Astrocyte (in vitro differentiated cells and primary cell): ENCODE measurements at regions not wholly inside any gene's neighbourhood (a gene's known extent, or its start where the extent isn't known, plus 50 kb on each side); places are given as distances from the start of the nearest gene placed in this dataset.

ENCODE experiments used
- DNase-seq: peaks from one replicate; pipeline ENCODE4 v3.0.0-alpha.2; 2010; ENCODE audit warnings: low read depth
- FAIRE-seq: peaks from 2 replicates; lab custom pipeline; 2011; peaks lifted over from hg19 to GRCh38; lab: Jason Lieb, UNC
- H2AFZ ChIP-seq: 2 replicates; pipeline ENCODE4 v1.6.0; 2012; ENCODE audit warnings: low read depth, low read length, inconsistent platforms
- H3K27ac ChIP-seq: 2 replicates; pipeline ENCODE4 v1.5.1; 2011; ENCODE audit warnings: low read depth, low read length, inconsistent platforms
- H3K27me3 ChIP-seq: 2 replicates; pipeline ENCODE4 v1.6.0; 2011; ENCODE audit warnings: low read length, inconsistent platforms; ENCODE audit not compliant: insufficient read depth
- H3K36me3 ChIP-seq: 2 replicates; pipeline ENCODE4 v1.5.1; 2011; ENCODE audit warnings: low read length, inconsistent platforms; ENCODE audit not compliant: insufficient read depth
- H3K4me1 ChIP-seq: 2 replicates; pipeline ENCODE4 v1.5.1; 2011; ENCODE audit warnings: low read length, inconsistent platforms; ENCODE audit not compliant: insufficient read depth
- H3K4me2 ChIP-seq: 2 replicates; pipeline ENCODE4 v1.6.0; 2012; ENCODE audit warnings: low read length, inconsistent platforms
- H3K4me3 ChIP-seq: 2 replicates; pipeline ENCODE4 v1.5.1; 2011; ENCODE audit warnings: low read depth, mild to moderate bottlenecking, low read length, inconsistent platforms; ENCODE audit not compliant: insufficient read depth
- H3K79me2 ChIP-seq: 2 replicates; pipeline ENCODE4 v1.6.0; 2012; ENCODE audit warnings: mild to moderate bottlenecking, low read length, inconsistent platforms; ENCODE audit not compliant: insufficient read depth
- H3K9ac ChIP-seq: 2 replicates; pipeline ENCODE4 v1.6.0; 2012; ENCODE audit warnings: mild to moderate bottlenecking, low read length, inconsistent platforms
- H3K9me3 ChIP-seq: 2 replicates; pipeline ENCODE4 v1.5.1; 2012; ENCODE audit warnings: low read depth, mild to moderate bottlenecking, low read length, inconsistent platforms; ENCODE audit not compliant: insufficient read depth
- H4K20me1 ChIP-seq: 2 replicates; pipeline ENCODE4 v1.6.0; 2012; ENCODE audit warnings: low read length, inconsistent platforms; ENCODE audit not compliant: insufficient read depth
- H3K27ac Mint-ChIP-seq: one replicate; pipeline ENCODE4 v1.8.0; 2021; ENCODE audit warnings: mild to moderate bottlenecking, mixed read lengths; ENCODE audit not compliant: unreplicated experiment
- H3K27me3 Mint-ChIP-seq: one replicate; pipeline ENCODE4 v1.8.0; 2021; ENCODE audit warnings: low read depth, mixed read lengths; ENCODE audit not compliant: unreplicated experiment
- H3K36me3 Mint-ChIP-seq: one replicate; pipeline ENCODE4 v1.8.0; 2021; ENCODE audit warnings: low read depth, mixed read lengths; ENCODE audit not compliant: unreplicated experiment
- H3K4me1 Mint-ChIP-seq: one replicate; pipeline ENCODE4 v1.8.0; 2021; ENCODE audit warnings: low read depth, mixed read lengths; ENCODE audit not compliant: unreplicated experiment
- H3K4me3 Mint-ChIP-seq: one replicate; pipeline ENCODE4 v1.8.0; 2021; ENCODE audit warnings: mild to moderate bottlenecking, moderate library complexity, mixed read lengths; ENCODE audit not compliant: unreplicated experiment
- H3K9me3 Mint-ChIP-seq: one replicate; pipeline ENCODE4 v1.8.0; 2021; ENCODE audit warnings: mild to moderate bottlenecking, mixed read lengths; ENCODE audit not compliant: unreplicated experiment
- EZH2 ChIP-seq: IDR thresholded peaks from 2 replicates; pipeline ENCODE4 v1.6.1; 2012; ENCODE audit warnings: mild to moderate bottlenecking, low read length, inconsistent platforms; ENCODE audit not compliant: insufficient read depth
- TF ChIP-seq, protein P1 (sequence below): IDR thresholded peaks from 2 replicates; pipeline ENCODE4 v1.5.1; 2011; ENCODE audit warnings: low read depth, mild to moderate bottlenecking, inconsistent platforms, low read length, moderate library complexity; ENCODE audit not compliant: insufficient read depth

DNA sequence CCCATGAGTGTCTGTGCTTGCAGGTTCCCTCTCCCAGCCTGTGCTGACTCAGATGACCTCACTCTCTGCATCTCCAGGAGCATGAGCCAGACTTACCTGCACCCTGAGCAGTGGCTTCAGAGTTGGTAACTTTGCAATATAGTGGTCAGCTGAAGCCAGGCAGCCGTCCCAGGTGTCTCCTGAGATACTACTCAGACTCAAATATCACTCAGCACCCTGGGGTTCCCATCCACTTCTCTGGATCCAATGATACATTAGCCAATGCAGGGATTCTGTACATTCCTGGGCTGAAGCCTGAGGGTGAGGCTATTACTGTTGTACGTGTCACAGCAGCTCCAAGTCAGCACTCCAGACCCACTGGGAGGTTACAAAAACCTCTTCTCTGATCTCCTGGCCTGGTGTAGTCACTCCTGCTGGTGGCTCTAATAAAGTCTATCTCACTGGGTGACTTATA lies 87.8 kb upstream of the TOP3B start:
- no peak overlapping the region for H3K27ac ChIP-seq
- no peak overlapping the region for H3K27ac Mint-ChIP-seq
- no peak overlapping the region for H3K4me3 ChIP-seq
- DNase-seq (no peak), FAIRE-seq (no peak)
- no peak overlapping the region for H2AFZ ChIP-seq
- no peaks in the 10 kb centered on the region for H3K79me2 ChIP-seq
- peaks cover 2% of the 10 kb centered on the region for H3K36me3 Mint-ChIP-seq
- H3K4me1 ChIP-seq = no peaks in the 10 kb centered on the region
- peaks cover 9% of the 10 kb centered on the region for H3K4me1 Mint-ChIP-seq
- peaks cover 70% of the 10 kb centered on the region for H3K27me3 Mint-ChIP-seq
- TF ChIP-seq, protein P1, sequence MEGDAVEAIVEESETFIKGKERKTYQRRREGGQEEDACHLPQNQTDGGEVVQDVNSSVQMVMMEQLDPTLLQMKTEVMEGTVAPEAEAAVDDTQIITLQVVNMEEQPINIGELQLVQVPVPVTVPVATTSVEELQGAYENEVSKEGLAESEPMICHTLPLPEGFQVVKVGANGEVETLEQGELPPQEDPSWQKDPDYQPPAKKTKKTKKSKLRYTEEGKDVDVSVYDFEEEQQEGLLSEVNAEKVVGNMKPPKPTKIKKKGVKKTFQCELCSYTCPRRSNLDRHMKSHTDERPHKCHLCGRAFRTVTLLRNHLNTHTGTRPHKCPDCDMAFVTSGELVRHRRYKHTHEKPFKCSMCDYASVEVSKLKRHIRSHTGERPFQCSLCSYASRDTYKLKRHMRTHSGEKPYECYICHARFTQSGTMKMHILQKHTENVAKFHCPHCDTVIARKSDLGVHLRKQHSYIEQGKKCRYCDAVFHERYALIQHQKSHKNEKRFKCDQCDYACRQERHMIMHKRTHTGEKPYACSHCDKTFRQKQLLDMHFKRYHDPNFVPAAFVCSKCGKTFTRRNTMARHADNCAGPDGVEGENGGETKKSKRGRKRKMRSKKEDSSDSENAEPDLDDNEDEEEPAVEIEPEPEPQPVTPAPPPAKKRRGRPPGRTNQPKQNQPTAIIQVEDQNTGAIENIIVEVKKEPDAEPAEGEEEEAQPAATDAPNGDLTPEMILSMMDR = no peak
- no peak for TF ChIP-seq EZH2
- no peaks in the 10 kb centered on the region for H3K36me3 ChIP-seq
- H3K4me2 ChIP-seq = no peak overlapping the region
- H3K4me3 Mint-ChIP-seq = no peak overlapping the region
- no peak overlapping the region for H3K9ac ChIP-seq
- H3K9me3 Mint-ChIP-seq = peaks cover 4% of the 10 kb centered on the region
- H3K27me3 ChIP-seq = peaks cover 13% of the 10 kb centered on the region
- H3K9me3 ChIP-seq = no peaks in the 10 kb centered on the region
- no peaks in the 10 kb centered on the region for H4K20me1 ChIP-seq

DNA sequence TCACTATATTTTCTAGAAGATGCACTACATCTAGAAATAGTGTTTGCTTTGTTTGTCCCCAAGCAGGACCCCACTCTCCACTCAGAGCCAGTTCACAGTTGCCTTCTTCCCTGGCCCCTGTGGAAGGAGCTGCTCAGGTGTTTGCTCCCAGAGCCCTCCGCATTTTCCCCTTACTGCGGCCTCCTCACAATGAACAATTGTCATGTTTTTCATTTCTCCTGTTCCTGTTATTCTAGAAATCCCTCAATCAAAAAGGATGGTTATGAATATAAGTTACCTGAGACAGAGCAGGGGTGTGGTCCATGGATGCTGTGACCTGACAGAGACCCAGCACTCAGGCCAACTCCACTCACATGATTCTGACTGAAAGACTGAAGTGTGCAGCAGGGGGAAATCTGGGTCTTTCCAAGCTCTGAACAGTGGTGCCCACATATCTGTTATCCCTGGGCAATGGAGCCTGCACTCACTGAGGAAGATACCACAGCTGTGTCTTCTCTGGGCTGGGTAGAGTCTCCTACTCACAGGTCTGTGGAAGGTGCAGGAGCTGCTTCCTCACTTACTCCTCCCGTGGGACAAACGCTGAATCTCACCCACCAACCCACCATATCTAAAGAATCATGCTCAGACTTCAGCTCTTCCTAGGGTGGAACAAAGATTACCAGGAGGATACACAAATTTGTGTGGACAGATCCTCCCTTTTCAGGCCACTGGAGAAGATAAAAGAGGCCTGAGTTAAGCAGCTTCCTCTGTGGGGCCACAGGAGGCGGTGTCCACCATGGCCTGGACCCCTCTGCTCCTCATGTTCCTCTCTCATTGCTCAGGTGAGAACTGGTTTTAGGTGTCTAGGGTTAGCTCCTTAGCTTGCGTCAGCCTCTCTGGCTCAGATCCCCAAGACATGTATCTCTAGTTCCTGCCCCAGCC lies 87.1 kb upstream of the TOP3B start:
- Histone ChIP-seq H4K20me1 (no peaks in the 10 kb centered on the region), H3K4me1 (no peaks in the 10 kb centered on the region), H2AFZ (no peak overlapping the region), H3K4me2 (no peak overlapping the region), H3K9ac (no peak overlapping the region), H3K79me2 (no peaks in the 10 kb centered on the region), H3K4me3 (no peak overlapping the region), H3K9me3 (no peaks in the 10 kb centered on the region), H3K36me3 (no peaks in the 10 kb centered on the region), H3K27me3 (peaks cover 19% of the 10 kb centered on the region), H3K27ac (no peak overlapping the region)
- Mint-ChIP-seq H3K27me3 (peaks cover 76% of the 10 kb centered on the region), H3K27ac (no peak overlapping the region), H3K9me3 (peaks cover 6% of the 10 kb centered on the region), H3K4me1 (peaks cover 6% of the 10 kb centered on the region), H3K4me3 (no peak overlapping the region), H3K36me3 (no peaks in the 10 kb centered on the region)
- TF ChIP-seq, protein P1 = no peak
- TF ChIP-seq EZH2 = no peak
- DNase-seq = no peak
- no peak for FAIRE-seq

DNA sequence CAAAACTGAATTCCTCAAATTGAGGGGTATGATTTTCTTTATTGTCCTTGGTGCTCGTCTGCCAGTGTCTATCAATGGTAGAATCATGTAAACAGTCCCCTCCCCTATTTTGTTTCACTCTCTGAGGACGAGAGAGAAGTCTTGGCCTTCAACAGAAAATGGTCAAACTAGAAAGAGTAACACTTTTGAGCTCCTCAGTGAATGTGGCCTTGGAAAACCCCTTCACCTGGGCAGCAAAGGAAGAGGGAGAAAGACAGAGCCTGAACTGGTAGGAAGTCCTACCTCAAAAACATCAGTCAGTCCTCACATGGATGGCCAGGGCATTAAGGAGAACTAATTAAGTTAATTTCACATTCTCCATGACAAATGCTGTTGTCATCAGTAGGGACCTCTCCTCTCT lies 86.1 kb upstream of the TOP3B start:
- Histone ChIP-seq H3K79me2 (no peaks in the 10 kb centered on the region), H3K4me2 (no peak overlapping the region), H3K9me3 (no peaks in the 10 kb centered on the region), H3K4me1 (no peaks in the 10 kb centered on the region), H3K27me3 (peaks cover 19% of the 10 kb centered on the region), H3K9ac (no peak overlapping the region), H2AFZ (no peak overlapping the region), H3K36me3 (no peaks in the 10 kb centered on the region), H3K27ac (no peak overlapping the region), H4K20me1 (no peaks in the 10 kb centered on the region), H3K4me3 (no peak overlapping the region)
- H3K4me3 Mint-ChIP-seq = no peak overlapping the region
- H3K36me3 Mint-ChIP-seq = no peaks in the 10 kb centered on the region
- peaks cover 2% of the 10 kb centered on the region for H3K4me1 Mint-ChIP-seq
- no peak for FAIRE-seq
- no peak for DNase-seq
- TF ChIP-seq, protein P1 = no peak
- TF ChIP-seq EZH2 = no peak
- peaks cover 75% of the 10 kb centered on the region for H3K27me3 Mint-ChIP-seq
- H3K9me3 Mint-ChIP-seq = peaks cover 6% of the 10 kb centered on the region
- no peak overlapping the region for H3K27ac Mint-ChIP-seq
